Suppressor macrophage treated with lipopolysaccharide for 4 hours (primary cell): ENCODE measurements at regions not wholly inside any gene's neighbourhood (a gene's known extent, or its start where the extent isn't known, plus 50 kb on each side); places are given as distances from the start of the nearest gene placed in this dataset.
"Not testable (repeated sequence)": the region's sequence is repeated elsewhere in the genome, so short reads cannot be mapped to it uniquely, and the experiment has no call there.

ENCODE experiments used
- DNase-seq: peaks from one replicate; pipeline ENCODE4 v3.0.0-alpha.2; 2020

DNA sequence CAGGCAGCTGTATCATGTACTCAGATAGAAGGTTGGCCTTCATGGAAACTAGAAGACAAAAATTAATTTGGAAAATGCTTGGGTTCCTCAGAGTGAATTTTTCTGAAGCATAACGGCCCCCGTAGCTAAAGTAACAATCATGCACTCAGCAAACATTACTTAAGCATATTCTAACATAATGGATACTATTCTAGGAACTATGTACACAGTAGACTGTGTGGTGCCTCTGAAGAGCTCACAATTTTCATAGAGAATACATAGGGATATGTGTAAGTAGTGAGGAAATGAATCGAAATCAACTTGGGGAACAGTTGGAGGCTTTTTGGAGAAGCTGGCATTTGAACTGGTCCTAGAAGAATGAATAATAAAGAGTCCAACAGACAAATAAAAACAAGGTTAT, 1045.0 kb downstream of the GLUD2 start:
- no peak for DNase-seq

DNA sequence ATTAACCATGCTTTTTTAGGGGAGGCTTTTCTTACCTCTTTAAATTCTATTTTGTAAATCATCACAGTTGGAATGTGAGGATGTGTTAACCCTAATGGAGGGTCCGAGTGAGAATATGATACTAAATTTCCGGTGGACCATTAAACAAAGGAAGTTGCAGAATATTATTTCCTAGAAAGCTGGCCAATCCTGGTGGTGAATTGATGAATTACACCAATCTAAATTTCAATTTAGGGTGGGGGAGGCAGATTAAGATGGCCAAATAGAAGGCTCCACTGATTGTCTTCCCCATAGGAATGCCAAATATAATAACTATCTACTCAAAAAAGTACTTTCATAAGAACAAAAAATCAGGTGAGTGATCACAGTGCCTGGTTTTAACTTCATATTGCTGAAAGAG, 1045.6 kb downstream of the GLUD2 start:
- DNase-seq: no peak

DNA sequence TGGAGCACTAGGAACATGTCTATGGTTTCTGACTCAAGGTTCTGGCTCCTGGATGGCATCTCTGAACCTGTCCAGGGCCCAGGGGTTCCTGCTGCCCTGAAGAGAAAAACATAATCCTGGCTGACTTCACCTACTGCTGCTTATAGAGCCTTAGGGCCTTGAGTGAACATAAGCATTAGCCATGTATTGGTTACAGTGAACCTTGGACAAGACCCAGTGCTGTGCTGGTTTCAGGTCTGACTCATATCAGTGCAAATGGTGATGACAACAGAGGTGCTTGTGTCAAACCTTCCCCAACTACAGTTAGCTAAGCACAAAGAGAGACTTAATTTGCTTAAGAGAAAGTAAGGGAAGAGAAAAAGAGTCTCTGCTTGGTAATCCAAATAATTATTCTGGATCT, 1047.2 kb downstream of the GLUD2 start:
- no peak for DNase-seq

DNA sequence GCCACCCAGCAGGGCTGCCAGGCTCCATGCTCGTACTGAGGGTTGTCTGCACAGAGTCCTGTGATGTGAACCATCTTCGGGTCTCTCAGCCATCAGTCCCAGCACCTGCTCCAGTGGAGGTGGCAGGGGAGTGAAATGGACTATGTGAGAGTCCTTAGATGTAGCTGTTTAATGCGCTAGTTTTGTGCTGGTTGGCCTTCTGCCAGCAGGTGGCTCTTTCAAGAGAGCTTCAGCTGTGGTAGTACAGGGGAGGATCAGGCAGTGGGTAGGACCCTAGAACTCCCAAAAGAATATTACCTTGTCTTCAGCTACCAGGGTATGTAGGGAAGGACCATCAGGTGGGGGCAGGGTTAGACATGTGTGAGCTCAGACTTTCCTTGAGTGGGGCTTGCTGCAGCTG, 1066.0 kb downstream of the GLUD2 start:
- no peak for DNase-seq

DNA sequence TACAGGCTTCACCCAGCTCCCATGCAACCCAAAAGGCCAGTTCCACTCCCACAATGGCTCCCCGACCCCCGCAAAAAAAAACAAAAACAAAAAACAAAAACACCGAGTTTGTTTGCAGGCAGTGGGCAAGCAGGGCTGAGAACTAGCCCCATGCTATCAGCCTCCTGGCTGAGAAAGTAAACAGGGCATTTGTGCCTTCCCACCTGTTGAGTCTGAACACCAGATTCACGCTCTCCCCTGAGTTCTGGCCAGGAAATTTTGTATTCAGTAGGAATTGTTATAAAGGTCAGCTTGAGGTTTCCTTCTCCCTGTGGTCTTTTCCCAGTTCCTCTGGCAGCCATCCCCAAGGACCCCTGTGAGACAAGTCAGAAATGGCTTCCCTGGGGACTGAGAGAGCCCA, 1066.5 kb downstream of the GLUD2 start:
- DNase-seq: no peak

DNA sequence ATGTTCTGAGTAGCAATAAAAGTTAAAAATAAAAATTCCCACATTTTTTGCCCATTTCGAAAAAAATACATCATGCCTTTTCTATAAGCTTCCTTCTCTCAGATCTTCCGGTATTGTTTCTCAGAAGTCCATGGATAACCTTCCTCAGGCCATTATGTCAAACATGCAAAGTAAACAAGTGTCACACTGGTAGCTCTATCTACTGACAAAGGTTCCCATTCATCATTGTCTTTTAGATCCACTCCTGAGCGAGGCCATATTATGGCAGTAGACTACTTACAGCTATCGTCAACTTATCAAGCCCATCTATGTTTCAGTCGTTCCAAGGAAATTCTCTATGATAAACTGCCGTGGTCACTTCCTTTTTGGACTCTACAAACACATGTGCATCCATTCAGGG, 1068.2 kb downstream of the GLUD2 start:
- DNase-seq: no peak

DNA sequence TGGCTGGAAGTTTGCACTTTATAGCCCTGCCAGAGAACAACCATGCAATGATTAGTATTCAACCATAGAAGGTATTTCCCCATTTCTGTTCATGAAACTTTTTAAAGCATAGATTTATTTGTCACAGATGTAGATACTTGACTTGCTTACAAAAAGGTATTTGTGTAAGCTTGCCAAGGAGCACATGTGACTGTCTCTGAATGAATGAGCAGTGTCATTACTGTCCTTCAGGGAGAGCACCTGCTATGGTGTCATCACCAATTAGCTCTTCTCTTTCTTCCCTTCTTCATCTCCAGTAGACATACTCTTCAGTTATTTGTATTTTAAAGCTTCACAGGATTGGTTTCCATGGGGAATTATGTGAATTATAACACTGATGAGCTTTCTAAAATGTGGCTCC, 1064.7 kb upstream of the GRIA3 start:
- no peak for DNase-seq

DNA sequence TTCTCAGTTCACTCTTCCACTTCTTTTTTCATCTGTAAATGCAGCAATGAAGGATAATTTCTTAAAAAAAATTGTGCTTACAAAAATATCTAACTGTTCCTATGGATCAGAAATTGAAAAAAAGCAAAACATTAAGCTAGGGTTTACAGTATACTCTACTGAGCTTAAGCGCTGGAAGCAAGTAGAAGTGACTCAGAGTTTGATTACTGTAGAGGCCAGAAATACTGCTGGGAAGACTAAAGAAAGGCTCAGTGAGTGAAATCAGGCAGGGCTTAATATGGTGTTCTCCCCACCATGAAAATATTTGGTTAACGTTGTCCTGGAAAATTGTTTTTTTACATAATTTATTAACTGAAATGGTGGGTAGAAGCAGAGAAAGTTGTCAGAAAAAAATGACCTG, 1061.8 kb upstream of the GRIA3 start:
- no peak for DNase-seq

DNA sequence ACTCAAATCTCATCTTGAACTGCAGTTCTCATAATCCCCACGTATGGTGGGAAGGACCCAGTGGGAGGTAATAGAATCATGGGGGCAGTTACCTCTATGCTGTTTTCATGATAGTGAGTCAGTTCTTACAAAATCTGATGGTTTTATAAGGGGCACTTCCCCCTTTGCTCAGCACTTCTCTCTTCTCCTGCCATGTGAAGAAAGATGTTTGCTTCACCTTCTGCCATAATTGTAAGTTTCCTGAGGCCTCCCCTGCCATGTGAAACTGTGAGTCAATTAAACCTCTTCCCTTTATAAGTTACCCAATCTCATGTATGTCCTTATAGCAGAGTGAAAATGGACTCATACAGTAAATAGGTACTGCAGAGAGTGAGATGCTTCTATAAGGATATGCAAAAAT, 1050.6 kb upstream of the GRIA3 start:
- DNase-seq: no peak

DNA sequence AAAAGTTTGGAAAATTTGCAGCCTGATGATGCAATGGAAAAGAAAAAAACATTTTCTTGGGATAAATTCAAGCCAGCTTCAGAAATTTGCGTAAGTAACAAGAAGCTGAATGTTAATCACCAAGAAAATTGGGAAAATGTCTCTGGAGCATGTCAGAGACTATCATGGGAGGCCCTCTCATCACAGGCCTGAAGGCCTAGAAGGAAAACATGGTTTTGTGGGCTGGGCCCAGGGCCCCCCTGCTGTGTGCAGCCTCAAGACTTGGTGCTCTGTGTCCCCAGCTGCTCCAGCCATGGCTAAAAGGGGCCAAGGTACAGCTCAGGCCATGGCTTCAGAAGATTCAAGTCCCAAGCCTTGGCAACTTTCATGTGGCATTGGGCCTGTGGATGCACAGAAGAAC, 1049.8 kb upstream of the GRIA3 start:
- DNase-seq: no peak

DNA sequence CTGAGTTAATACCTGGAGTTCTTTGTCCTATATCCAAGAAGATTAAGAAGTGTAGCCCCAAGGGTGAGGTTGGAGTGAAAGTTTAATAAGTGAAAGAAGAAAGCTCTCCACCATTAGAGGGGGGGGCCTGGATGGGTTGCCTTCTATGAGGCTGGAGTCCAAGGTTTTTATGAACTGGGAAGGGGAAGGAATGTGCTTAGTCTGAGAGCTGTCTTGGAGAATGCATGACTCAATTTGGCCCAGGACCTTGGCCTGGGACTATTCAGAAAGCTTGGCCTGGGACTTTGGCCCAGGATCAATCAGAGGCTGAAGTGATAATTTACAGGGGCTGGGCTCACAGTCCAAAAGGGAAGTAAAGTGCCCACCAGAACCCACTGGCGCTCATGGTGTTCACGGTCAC, 1049.0 kb upstream of the GRIA3 start:
- DNase-seq: no peak

DNA sequence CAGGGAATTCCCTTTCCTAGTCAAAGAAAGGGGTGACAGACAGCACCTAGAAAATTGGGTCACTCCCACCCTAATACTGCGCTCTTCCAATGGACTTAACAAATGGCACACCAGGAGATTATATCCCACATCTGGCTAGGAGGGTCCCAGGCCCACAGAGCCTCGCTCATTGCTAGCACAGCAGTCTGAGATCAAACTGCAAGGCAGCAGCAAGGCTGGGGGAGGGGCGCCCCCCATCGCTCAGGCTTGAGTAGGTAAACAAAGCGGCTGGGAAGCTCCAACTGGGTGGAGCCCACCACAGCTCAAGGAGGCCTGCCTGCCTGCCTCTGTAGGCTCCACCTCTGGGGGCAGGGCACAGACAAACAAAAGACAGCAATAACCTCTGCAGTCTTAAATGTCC, 1043.9 kb upstream of the GRIA3 start:
- DNase-seq: not testable (repeated sequence)

DNA sequence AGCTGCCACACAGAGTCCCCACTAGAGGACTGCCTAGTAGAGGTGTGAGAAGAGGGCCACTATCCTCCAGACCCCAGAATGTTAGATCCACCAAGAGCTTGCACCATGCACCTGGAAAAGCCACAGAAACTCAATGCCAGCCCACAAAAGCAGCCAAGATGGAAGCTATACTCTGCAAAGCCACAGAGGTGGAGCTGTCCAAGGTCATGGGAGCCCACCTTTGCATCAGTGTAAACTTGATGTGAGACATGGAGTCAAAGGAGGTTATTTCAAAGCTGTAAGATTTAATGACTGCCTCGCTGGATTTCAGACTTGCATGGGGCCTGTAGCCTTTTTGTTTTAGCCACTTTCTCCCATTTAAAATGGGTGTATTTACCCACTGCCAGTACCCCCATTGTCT, 1030.1 kb upstream of the GRIA3 start:
- no peak for DNase-seq

DNA sequence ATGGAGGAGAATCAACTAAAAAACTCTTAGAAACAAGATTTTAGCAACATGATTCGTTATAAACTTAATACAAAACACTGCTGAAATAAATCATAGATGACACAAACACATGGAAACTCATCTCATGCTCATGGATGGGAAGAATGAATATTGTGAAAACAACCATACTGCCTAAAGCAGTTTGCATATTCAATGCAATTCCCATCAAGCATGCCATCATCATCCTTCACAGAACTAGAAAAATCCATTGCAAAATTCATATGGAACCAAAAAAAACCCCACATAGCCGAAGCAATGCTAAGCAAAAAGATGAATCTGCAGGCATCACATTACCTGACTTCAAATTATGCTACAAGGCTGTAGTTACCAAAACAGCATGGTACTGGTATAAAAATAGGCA, 1015.8 kb upstream of the GRIA3 start:
- no peak for DNase-seq

DNA sequence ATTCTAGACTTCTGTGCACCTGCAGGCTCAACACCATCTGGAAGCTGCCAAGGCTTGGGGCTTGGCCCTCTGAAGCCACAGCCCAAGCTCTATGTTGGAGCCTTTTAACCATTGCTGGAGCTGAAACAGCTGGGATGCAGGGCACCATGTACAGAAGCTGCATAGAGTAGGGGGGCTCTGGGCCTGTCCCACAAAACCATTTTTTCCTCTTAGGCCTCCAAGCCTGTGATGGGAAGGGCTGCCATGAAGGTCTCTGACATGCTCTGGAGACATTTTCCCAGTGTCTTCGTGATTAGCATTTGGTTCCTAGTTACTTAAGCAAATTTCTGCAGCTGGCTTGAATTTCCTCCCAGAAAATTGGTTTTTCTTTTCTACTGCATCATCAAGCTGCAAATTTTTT, 999.3 kb upstream of the GRIA3 start:
- DNase-seq: no peak

DNA sequence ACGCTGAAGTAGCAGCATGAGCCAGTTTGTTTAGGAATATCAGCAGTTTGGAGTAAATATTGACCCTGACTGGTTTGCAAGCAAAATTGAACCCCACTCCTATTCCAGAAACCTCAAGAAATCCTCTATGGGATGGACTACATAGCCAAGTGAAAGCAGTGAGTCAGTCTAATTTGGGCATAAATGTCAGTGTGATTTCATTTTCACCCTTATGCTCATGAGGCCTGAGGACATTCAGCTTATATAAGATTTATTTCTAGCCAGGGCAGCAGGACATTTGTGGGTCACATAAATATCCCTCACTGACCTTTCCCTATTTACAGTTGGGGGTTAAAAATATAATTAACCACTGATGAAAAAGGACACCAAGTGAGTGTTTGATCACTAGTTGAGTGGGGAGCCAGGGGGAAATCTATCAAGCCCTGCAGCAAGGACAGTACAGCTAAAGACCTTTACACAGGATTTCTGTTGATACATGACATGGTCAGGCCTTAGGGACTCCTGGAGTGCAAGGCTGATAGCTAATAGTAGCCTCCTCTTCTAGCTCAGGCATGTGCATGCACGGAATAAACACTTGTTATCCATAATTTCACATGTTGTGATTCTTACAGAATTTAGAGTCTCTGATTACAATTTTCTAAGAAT, 996.9 kb upstream of the GRIA3 start:
- DNase-seq: no peak

DNA sequence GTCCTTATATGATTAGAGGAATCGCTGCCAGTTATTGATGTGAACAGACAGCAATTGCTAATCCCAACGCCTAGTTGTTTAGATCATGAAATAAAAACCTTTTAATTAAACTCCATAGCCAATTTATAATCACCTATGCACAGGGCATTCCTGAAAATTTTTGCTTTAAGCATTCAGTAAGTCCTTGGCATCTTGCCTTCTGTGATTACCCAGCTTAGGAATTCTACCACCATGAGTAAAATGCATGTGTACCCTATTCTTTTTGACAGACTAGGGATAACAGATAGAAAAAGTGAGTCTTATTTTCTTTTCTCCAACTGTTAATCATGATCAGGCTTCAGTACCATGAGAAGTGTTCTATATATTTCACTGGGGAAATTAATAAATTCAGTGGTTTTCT, 995.3 kb upstream of the GRIA3 start:
- DNase-seq: no peak

DNA sequence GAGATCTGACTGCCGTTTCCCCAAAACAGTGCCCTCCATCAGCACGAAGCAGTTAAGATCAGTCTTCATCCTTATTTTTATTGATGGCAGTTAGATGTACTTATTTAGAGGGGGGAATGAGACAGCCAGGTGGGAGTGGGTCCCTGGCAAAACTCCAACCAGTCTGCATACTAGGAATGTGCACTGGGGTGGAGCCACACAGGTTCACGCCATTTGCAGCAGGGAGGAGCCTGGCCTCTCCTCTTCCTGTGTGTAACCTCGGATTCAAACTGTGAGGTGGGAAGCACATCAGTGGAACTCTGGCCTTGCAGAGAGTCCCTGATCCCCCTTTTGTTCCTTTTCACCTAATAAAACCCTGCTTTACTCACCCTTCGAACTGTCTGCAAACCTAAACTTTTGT, 987.7 kb upstream of the GRIA3 start:
- DNase-seq: no peak

DNA sequence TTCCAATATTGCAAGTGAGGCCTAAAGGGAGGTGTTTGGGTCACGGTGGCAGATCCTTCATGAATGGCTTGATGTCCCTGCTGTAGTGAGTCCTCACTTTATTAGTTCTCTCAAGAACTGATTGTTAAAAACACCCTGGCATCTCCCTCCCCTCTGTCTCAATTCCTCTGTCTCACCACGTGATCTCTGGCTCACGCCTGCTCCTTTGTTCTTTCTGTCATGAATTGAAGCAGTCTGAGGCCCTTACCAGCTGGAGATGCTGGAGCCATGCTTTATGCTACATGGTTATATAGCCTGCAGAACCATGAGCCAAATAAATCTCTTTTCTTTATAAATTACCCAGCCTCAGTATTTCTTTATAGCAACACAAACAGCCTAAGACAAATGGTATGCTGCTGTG, 980.7 kb upstream of the GRIA3 start:
- no peak for DNase-seq

DNA sequence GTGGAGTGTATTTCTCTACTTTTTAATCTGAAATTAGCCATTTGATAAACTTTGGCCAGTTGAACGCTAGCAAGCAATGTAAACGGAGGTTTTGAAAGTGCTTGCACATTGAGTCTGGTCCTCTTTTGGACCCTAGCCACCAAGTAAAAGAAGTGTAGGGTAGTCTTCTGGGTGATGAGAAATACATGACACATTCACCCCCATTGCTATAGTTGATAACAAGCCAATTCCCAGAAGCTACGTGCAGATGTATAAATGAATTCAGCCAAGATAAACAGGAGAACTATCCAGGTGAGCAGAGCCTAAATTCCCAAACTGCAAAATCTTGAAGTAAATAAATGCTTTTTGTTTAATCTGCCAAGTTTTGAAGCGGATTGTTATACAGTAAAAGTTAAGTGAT, 965.4 kb upstream of the GRIA3 start:
- DNase-seq: no peak

DNA sequence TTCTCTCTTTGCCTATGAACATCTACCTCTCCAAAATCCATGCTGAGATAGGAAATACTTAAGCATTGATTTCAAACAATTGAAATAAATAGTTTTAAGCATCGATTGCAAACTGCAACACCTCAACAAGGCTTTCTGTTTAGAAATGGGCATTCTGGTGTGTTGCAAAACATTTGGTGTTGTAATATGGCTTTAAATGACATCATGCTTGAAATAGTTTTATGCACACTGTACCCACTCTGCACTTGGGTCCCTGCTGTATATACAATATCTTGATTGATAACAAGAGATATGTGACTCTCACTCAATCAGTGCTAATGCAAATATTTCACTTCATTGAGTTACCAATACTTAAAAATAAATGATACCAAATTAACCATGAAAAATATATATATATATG, 964.9 kb upstream of the GRIA3 start:
- no peak for DNase-seq

DNA sequence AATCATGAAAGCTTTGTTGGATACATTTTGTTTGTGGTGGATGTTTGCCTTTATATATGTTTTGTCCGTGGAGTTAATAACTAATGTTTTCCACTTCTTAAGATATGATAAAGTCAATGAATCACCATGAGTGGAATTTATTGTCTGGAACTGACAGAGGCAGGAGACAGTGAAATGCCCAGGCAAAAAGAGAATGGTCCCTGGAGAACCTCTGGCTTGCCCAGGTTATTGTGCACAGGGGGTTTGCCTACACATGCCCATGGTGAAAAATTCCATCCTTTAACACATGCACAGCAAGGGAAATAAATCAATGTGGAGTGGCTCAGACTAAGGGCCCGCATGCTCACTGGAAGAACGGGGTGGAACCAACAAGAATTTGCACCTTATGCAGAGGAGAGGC, 964.3 kb upstream of the GRIA3 start:
- DNase-seq: no peak

DNA sequence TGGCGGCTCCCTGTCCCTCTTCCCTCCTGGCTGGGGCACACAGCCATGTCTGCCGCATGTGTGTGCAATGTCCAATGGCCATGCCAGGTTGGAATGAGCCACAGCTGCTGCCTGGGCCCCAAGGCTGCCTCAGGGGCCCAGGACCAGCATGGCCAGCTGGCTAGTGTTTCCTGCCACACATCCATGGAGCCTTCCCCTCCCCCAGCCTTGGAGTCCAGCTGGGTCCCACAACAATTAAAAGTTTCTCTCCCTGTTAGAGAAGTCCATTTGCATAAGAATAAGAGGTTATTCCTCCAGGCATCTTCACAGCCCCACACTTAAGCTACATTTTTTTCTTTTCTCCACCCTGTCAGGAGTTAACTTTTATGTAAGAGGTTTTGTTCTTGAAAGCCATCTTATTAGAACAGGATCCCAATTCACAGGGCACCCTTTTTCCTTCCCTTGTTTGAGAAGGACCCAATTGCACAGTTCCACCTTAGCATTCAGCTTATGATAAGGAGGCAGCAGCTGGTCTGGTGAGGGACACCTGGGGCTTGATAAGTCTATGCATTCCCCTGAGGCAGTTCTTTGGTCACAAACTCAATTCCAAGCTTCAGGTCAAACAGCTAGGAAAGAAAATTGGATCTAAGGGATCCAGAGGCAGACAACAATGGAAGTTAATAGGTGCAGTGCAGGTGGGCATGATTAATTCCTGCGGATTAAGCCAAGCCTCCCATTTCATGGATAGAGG, 963.3 kb upstream of the GRIA3 start:
- no peak for DNase-seq

DNA sequence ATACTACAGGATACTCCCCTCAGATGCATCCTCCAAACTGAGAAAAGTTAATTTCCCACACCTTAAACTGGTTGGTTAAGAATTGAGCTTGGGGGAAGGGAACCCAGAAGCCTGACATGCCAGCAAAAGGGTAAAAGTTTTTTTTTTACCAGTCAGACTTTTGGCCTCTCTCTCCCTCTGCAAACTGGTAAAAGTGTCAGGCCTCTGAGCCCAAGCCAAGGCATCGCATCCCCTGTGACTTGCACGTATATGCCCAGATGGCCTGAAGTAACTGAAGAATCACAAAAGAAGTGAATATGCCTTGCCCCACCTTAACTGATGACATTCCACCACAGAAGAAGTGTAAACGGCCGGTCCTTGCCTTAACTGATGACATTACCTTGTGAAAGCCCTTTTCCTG, 962.3 kb upstream of the GRIA3 start:
- not testable (repeated sequence) for DNase-seq

DNA sequence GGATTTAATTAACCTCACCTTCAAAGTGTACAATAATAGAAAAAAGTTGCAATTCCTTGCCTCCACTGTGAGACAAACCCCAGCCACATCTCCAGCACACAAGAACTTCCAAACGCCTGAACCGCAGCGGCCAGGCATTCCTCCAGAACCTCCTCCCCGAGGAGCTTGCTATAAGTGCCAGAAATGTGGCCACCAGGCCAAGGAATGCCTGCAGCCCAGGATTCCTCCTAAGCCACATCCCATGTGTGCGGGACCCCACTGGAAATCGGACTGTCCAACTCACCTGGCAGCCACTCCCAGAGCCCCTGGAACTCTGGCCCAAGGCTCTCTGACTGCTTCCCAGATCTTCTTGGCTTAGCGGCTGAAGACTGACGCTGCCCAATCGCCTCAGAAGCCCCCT, 959.9 kb upstream of the GRIA3 start:
- not testable (repeated sequence) for DNase-seq
